ENCODE measurements at regions not wholly inside any gene's neighbourhood (a gene's known extent, or its start where the extent isn't known, plus 50 kb on each side); places are given as distances from the start of the nearest gene placed in this dataset.

DNA sequence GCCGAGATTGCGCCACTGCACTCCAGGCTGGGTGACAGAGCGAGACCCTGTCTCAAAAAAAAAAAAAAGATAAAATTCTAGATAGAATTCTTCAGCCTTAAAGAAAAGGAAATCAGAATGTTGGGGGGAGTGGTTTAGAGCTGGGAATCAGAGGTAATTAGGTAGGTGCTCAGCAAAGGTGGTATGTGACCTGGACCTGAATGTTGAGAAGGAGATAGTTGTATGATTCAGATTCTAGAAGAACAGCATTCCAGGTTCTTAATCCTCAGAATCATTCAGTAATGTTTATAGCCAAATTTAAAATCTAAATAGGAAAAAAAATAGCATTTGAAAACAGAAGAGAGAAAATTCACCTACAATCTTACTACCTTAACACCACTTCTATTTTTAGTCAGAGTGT is 71.3 kb upstream of the UBE2E1 start:
- no peaks in the 10 kb centered on the region; the same call in 2 of the 3 replicates for H3K9me3 ChIP-seq (replicated peaks; ENCODE audit: control insufficient read depth, insufficient read depth, low read length)
- in situ Hi-C loops (cut with MboI) (no loop called here), intact Hi-C loops (cut with micrococcal nuclease; ENCODE audit: unreplicated experiment) (no loop called here)
- WGBS (ENCODE audit: insufficient coverage, insufficient replicate concordance, low lambda C conversion rate, missing lambda C conversion rate), result 100% methylated on average over 2 of the region's 3 CpGs
- SMC1A ChIA-PET (ENCODE audit: uncharacterized antibody, unreplicated experiment), result no interaction called here
- TF ChIP-seq TBL1XR1 (IDR thresholded peaks at IDR 0.05; ENCODE audit: low read depth, low read length) (no peak), SMC3 (IDR thresholded peaks at IDR 0.05; ENCODE audit: borderline replicate concordance, low read length) (no peak), USF2 (IDR thresholded peaks at IDR 0.05; ENCODE audit: borderline replicate concordance, low read depth, low read length) (no peak), BCL11A (IDR thresholded peaks at IDR 0.05; ENCODE audit: low read depth, low read length) (no peak), FOS (IDR thresholded peaks at IDR 0.05; ENCODE audit: borderline replicate concordance, extremely low read depth, insufficient read length) (no peak), SIX5 (IDR thresholded peaks at IDR 0.05; ENCODE audit: low read depth, low read length, severe bottlenecking) (no peak)
- no peak overlapping the region for H3K4me2 ChIP-seq (ENCODE audit: control insufficient read depth, insufficient read depth)
- no peak overlapping the region for H2AFZ ChIP-seq (ENCODE audit: control insufficient read depth, low read depth, low read length)
- no peak overlapping the region for H3K27ac ChIP-seq (ENCODE audit: control insufficient read depth, insufficient read depth)
- POLR2A ChIA-PET, result interaction anchor here (0.7 kb wide), 1 partner anchor 11 kb away, joined by 3 read pairs; no protein-coding TSS in a partner anchor
- H3K79me2 ChIP-seq (ENCODE audit: control insufficient read depth, insufficient read depth, low read length), result no peaks in the 10 kb centered on the region
- BruUV-seq (replicated peaks), result no TSS peak
- H3K4me3 ChIP-seq, result no peak overlapping the region
- DNase-seq (ENCODE audit: low read depth, low spot score) (no peak), ATAC-seq (no peak), FAIRE-seq (no peak)
- H3K4me1 ChIP-seq (ENCODE audit: control insufficient read depth, insufficient read depth, low read length), result no peaks in the 10 kb centered on the region
- H3K27me3 ChIP-seq (replicated peaks in 1 of 2; ENCODE audit: control insufficient read depth in 2 of 2, insufficient read depth in 2 of 2, low read length in 1 of 2), result no peaks in the 10 kb centered on the region
- RAD21 ChIA-PET (ENCODE audit: unreplicated experiment), result no interaction called here
- H3K9ac ChIP-seq (ENCODE audit: control insufficient read depth, insufficient read depth, low read length), result no peak overlapping the region
- H3K36me3 ChIP-seq (ENCODE audit: control insufficient read depth in 2 of 2, insufficient read depth in 2 of 2, low read length in 1 of 2), result no peaks in the 10 kb centered on the region
- CTCF ChIA-PET, result interaction anchor here (0.7 kb wide), 1 partner anchor 94 kb away, joined by 3 read pairs; no protein-coding TSS in a partner anchor
- no peaks in the 10 kb centered on the region for H4K20me1 ChIP-seq (ENCODE audit: control insufficient read depth, insufficient read depth)

DNA sequence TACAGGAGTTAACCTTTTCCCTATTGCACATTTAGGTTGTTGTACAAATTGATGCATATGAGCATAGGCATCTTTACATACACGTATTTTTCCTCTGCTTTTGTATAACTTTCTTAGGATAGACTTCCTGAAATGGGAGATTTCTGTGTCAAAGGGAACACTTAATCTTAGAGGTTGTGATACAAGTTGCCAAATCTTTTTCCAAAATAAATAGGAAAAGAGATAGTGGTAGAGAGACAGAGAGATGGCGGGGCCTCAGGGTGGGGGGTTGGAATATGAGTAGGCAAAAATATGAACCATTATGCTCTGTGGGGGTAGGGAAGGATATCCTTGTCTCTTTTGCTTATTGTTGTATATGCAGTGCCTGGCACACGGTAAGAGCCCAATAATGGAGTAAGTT is 70.7 kb upstream of the UBE2E1 start:
- Histone ChIP-seq H3K79me2 (ENCODE audit: control insufficient read depth, insufficient read depth, low read length) (no peaks in the 10 kb centered on the region), H3K27me3 (replicated peaks in 1 of 2; ENCODE audit: control insufficient read depth in 2 of 2, insufficient read depth in 2 of 2, low read length in 1 of 2) (no peaks in the 10 kb centered on the region), H3K9me3 (replicated peaks; ENCODE audit: control insufficient read depth, insufficient read depth, low read length) (no peaks in the 10 kb centered on the region; the same call in 2 of the 3 replicates), H3K4me2 (ENCODE audit: control insufficient read depth, insufficient read depth) (no peak overlapping the region), H3K4me1 (ENCODE audit: control insufficient read depth, insufficient read depth, low read length) (no peaks in the 10 kb centered on the region), H3K36me3 (ENCODE audit: control insufficient read depth in 2 of 2, insufficient read depth in 2 of 2, low read length in 1 of 2) (no peaks in the 10 kb centered on the region), H3K9ac (ENCODE audit: control insufficient read depth, insufficient read depth, low read length) (no peak overlapping the region), H3K4me3 (no peak overlapping the region), H3K27ac (ENCODE audit: control insufficient read depth, insufficient read depth) (no peak overlapping the region), H4K20me1 (ENCODE audit: control insufficient read depth, insufficient read depth) (no peaks in the 10 kb centered on the region), H2AFZ (ENCODE audit: control insufficient read depth, low read depth, low read length) (no peak overlapping the region)
- in situ Hi-C loops (cut with MboI), result no loop called here
- CTCF ChIA-PET, result interaction anchor here (0.7 kb wide), 1 partner anchor 95 kb away, joined by 3 read pairs; no protein-coding TSS in a partner anchor
- POLR2A ChIA-PET, result interaction anchor here (0.7 kb wide), 1 partner anchor 11 kb away, joined by 3 read pairs; no protein-coding TSS in a partner anchor
- SMC1A ChIA-PET (ENCODE audit: uncharacterized antibody, unreplicated experiment), result interaction anchor here (0.9 to 1.5 kb wide), 2 partner anchors 96 to 131 kb away, joined by 3 read pairs; no protein-coding TSS in a partner anchor
- FAIRE-seq, result no peak
- RAD21 ChIA-PET (ENCODE audit: unreplicated experiment), result no interaction called here
- no peak for DNase-seq (ENCODE audit: low read depth, low spot score)
- intact Hi-C loops (cut with micrococcal nuclease; ENCODE audit: unreplicated experiment), result no loop called here
- no TSS peak for BruUV-seq (replicated peaks)
- ATAC-seq, result no peak
- WGBS (ENCODE audit: insufficient coverage, insufficient replicate concordance, low lambda C conversion rate, missing lambda C conversion rate), result 80% methylated on average over 3 of the region's 3 CpGs
- no peak for TF ChIP-seq SREBF1 (IDR thresholded peaks at IDR 0.05; ENCODE audit: low read length)
- no peak for TF ChIP-seq PAX5 (IDR thresholded peaks at IDR 0.05; ENCODE audit: borderline replicate concordance, low read depth, low read length)
- TF ChIP-seq, protein P1, sequence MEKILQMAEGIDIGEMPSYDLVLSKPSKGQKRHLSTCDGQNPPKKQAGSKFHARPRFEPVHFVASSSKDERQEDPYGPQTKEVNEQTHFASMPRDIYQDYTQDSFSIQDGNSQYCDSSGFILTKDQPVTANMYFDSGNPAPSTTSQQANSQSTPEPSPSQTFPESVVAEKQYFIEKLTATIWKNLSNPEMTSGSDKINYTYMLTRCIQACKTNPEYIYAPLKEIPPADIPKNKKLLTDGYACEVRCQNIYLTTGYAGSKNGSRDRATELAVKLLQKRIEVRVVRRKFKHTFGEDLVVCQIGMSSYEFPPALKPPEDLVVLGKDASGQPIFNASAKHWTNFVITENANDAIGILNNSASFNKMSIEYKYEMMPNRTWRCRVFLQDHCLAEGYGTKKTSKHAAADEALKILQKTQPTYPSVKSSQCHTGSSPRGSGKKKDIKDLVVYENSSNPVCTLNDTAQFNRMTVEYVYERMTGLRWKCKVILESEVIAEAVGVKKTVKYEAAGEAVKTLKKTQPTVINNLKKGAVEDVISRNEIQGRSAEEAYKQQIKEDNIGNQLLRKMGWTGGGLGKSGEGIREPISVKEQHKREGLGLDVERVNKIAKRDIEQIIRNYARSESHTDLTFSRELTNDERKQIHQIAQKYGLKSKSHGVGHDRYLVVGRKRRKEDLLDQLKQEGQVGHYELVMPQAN (conservative IDR thresholded peaks at IDR 0.05), result no peak
- no peak for TF ChIP-seq ATF2 (IDR thresholded peaks at IDR 0.05; ENCODE audit: low read length)
- TF ChIP-seq MXI1 (IDR thresholded peaks at IDR 0.05; ENCODE audit: low read depth, low read length), result no peak
- TF ChIP-seq RUNX3 (IDR thresholded peaks at IDR 0.05; ENCODE audit: low read length), result no peak
- TF ChIP-seq TBL1XR1 (IDR thresholded peaks at IDR 0.05; ENCODE audit: low read depth, low read length), result no peak
